Left lobe of liver (tissue), 2 donors: ENCODE measurements at regions not wholly inside any gene's neighbourhood (a gene's known extent, or its start where the extent isn't known, plus 50 kb on each side); places are given as distances from the start of the nearest gene placed in this dataset.

Experiments used
- ATAC-seq: fragments of 200-7000 bp; cut with Tn5 transposase; one replicate; pipeline ENCODE4 v1.9.1; 2020; ENCODE audit warnings: mild to moderate bottlenecking, moderate library complexity
- DNase-seq: peaks from one replicate; pipeline ENCODE4 v3.0.0-alpha.2; 2020; ENCODE audit warnings: low spot score
- donor health status: DM: no; HTN: no; CAD: no; lungs with moderate emphysema.
- donor health status: DM: no; HTN: yes; CAD: no.

GRCh38 chr18:53665701-53666100 is 558.8 kb downstream of the MBD2 start:
- ATAC-seq (no peak), DNase-seq (no peak)

DNA sequence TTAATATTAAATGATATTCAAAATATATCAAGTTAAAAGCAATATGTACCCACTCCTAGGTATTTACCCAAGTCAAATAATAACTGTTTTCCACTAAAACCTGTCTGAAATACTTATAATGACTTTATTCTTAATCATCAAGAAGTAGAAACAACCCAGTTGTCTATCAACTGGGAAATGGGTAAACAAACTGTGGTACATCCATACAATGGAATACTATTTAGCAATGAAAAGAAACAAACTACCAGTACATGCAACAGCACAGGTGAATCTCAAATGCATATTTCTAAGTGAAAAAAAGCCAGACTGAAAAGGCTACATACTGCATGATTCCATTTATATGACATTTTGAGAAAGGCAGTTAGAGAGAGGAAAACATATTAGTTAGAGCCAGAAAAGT is 559.9 kb downstream of the MBD2 start:
- DNase-seq = no peak
- no peak for ATAC-seq

DNA sequence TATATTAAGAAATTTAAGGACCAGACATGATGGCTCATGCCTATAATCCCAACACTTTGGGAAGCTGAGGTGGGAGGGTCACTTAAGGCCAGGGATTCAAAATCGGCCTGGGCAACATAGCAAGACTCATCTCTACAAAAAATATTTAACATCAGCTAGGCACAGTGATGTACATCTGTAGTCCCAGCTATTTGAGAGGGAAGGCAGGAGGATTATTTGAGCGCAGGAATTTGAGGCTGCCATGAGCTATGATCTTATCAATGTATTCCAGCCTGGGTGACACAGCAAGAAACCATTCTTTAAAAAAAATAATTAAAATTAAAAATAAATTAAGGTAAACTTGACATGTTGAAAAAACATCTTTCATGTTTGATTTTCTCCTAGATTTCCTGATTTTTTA is 564.2 kb downstream of the MBD2 start:
- DNase-seq = no peak
- ATAC-seq = no peak

GRCh38 chr18:53657257-53657656 is 567.2 kb downstream of the MBD2 start:
- DNase-seq (no peak), ATAC-seq (no peak)

DNA sequence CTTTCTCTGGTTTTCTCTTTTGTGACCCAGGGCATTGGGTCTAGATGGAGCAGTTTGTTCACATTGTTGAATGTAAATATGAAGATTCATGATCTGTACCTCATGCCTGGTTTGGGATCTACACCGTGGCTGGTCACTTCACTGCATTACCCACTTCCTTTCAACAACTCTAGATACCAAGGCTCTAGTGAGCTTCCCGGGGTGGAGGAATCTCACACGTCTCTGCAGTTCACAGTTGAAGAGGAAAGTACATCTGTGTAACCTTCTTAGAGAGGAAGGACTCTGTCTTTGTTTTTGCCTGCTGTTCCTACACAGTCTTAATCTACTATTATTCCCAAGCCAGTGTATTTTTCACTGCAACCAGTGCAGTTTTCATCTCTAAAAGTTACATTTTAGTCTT is 574.8 kb downstream of the MBD2 start:
- ATAC-seq = no peak

DNA sequence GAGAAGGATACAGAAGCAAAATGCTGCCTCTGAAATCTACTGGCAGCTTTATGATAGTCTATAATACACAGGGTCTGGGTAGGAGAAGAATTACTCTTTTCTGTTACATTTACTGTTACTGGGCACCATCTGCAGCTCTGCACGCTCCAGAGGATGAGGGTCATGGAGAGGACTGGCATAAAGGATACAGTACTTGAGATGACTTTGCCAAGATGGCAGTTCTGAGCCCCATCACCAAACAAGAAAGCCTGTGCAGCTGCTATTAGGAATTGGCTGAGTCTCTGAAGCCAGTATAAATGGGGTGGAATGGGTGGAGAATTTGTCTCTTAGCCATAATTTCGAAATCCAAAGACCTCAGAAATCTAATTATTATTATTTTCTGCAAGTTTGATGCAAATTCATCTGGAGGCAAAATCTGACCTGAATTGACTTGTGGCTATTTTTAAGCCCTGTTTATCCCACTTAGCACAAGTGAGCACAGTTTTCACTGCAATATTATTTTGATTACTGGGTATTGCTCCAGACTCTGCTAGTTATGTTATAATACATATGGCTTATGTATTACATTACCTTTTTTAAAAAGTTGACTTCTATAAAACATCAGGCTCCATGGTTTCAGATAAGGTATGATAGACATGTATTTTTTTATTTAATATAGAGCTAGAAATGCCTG is 579.5 kb downstream of the MBD2 start:
- ATAC-seq (no peak), DNase-seq (no peak)

More for the DNA sequence above, 574.8 kb downstream of the MBD2 start:
- no peak for DNase-seq

DNA sequence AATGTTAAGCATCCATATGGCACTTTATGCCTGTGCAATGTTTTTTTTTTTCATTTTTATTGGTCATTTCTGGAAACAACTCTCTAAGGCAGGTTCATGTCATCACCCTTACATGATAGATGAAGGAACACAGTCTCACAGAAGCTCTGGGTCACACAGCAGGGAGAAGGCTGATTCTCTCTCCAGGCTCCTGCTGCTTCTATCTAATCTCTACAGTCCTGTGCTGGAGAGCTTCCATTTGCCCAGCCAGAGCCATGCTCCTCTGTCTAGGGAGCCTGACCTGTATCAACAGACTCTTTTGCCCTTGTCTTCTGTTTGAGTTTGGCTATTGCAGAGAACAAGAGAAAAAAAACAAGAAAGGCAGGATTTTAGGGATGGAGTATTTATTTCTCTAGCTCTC is 584.8 kb downstream of the MBD2 start:
- DNase-seq (no peak), ATAC-seq (no peak)

DNA sequence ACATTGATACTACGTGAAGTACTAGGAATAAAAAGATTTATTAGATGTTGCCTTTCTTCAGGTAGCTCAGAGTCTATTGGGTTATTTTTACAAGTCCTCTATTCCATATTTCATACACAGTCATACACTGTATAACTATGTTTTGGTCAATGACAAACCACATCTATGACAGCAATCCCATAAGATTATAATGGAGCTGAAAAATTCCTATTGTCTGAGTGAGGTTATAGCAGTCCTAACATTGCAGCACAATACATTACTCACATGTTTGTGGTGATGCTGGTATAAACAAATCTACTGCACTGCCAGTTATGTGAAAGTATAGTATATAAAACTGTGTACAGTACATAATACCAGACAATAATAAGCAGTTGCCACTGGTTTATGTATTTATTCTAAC is 595.1 kb downstream of the MBD2 start:
- DNase-seq (no peak), ATAC-seq (no peak)

DNA sequence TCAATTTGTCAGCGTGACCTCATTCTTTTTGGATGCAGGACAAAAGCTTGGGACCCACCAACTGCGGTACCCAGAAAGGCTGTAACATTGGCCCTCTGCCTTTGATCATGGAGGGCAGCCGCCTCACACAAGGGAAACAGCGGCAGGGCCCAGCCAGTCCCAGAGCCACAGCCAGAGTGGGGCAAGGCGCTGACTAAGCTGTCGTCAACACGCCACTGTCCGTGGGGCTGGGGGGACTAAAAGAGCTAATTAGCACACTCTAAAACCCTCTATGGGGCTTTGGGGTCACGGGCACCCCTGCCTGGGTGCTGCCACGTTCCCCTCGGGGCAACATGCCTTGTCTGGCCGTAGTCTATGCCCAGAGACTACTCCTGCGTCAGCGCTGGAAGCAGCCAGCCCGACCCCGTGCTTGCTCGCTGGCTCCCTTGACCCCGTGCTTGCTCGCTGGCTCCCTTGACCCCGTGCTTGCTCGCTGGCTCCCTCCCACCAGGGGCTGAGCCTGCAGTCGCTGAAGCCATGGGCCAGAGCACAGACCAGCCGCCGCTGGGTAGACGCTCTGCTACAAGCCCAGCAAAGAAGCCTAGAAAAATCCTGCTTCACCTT is 598.4 kb downstream of the MBD2 start:
- ATAC-seq = no peak
- DNase-seq = no peak

GRCh38 chr18:53610957-53611356 is 613.5 kb downstream of the MBD2 start:
- no peak for ATAC-seq
- no peak for DNase-seq

DNA sequence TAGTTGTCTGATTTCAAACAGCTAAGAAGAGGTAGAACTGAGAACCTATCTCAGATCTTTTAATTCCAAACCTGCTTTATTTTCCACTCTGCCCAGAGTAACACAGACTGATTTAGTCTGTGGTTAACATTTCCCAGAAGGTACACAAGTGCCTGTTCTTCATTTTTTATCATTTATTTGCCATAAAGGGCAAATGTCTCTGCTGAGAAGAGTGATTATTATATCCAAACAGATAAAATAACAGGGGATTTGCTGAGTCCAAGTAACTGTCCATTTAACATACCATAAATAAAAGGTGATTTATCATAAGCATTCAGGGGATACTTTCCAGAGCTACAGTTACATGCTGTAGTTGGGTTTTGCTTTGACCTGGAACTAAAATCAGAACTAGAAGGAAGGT is 617.7 kb downstream of the MBD2 start:
- ATAC-seq = no peak
- DNase-seq = no peak

- ATAC-seq (no peak), DNase-seq (no peak)
These were observed 619.3 kb downstream of the MBD2 start for GRCh38 chr18:53605198-53605597.

DNA sequence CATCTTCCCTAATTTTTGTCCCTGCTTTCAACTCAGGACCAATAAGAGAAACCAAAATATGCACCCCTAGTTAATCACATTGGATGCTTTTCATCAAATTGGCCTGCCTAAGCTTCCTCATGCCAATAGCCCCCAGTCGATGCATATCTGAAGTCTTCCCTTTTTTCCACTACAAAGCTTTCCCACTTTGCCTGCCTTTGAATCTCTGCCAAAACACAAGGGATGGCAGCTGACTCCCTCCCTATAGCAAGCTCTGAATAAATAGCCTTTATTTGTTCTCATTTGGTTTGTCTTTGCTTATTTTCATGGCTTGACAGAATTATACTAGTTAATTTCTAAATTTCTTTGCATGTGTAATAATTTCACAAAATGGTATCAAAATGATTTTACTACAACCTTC is 621.2 kb downstream of the MBD2 start:
- DNase-seq (no peak), ATAC-seq (no peak)

- ATAC-seq = no peak
- DNase-seq = no peak
These were observed 623.1 kb downstream of the MBD2 start for GRCh38 chr18:53601344-53601743.

DNA sequence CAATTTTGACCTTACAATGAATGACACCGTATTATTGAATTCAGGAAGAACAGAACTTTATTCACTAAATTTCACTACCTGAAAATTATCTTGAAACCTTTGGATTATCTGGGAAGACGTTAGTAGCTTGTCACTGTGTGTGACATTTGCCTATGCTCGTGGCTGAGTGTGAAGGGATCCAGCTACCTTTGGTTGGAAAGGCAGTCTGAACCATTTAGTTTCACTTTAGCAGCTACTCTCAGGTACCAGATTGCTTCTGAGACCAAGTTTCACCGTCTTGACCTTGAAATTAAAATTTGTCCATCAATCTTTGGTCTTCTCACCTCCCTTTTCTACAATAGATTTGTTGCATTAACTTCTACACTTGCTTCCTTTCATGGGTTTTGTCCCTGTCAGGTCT is 637.5 kb downstream of the MBD2 start:
- DNase-seq = no peak
- ATAC-seq = no peak
